GM19397 (cell line): ENCODE measurements at regions not wholly inside any gene's neighbourhood (a gene's known extent, or its start where the extent isn't known, plus 50 kb on each side); places are given as distances from the start of the nearest gene placed in this dataset.

ENCODE experiments used
- ATAC-seq: cut with Tn5 transposase; IDR thresholded peaks from one replicate; pipeline ENCODE4 v1.9.1; 2021; ENCODE audit warnings: mild to moderate bottlenecking, moderate library complexity; ENCODE audit not compliant: unreplicated experiment

- ATAC-seq = no peak
These were observed 200.0 kb upstream of the MEX3C start for GRCh38 chr18:51397347-51397962.

GRCh38 chr18:51398104-51398503 lies 200.6 kb upstream of the MEX3C start:
- no peak for ATAC-seq

GRCh38 chr18:51399491-51400122 lies 202.1 kb upstream of the MEX3C start:
- no peak for ATAC-seq

GRCh38 chr18:51400721-51401120 lies 203.2 kb upstream of the MEX3C start:
- no peak for ATAC-seq

GRCh38 chr18:51401912-51402311 lies 204.4 kb upstream of the MEX3C start:
- ATAC-seq = no peak

GRCh38 chr18:51404620-51405019 lies 207.1 kb upstream of the MEX3C start:
- no peak for ATAC-seq

- no peak for ATAC-seq
These were observed 208.4 kb upstream of the MEX3C start for GRCh38 chr18:51405683-51406477.

- ATAC-seq = no peak
These were observed 220.4 kb upstream of the MEX3C start for GRCh38 chr18:51417643-51418483.

GRCh38 chr18:51425475-51425874 lies 228.0 kb upstream of the MEX3C start:
- ATAC-seq = no peak

- no peak for ATAC-seq
These were observed 228.4 kb upstream of the MEX3C start for GRCh38 chr18:51425889-51426288.

- no peak for ATAC-seq
These were observed 229.5 kb upstream of the MEX3C start for GRCh38 chr18:51426996-51427395.

GRCh38 chr18:51429644-51430043 lies 232.2 kb upstream of the MEX3C start:
- no peak for ATAC-seq

- no peak for ATAC-seq
These were observed 233.1 kb upstream of the MEX3C start for GRCh38 chr18:51430538-51430937.

- no peak for ATAC-seq
These were observed 235.8 kb upstream of the MEX3C start for GRCh38 chr18:51433296-51433695.

GRCh38 chr18:51433881-51434280 lies 236.4 kb upstream of the MEX3C start:
- ATAC-seq = no peak

GRCh38 chr18:51437280-51438271 lies 240.1 kb upstream of the MEX3C start:
- ATAC-seq = no peak

- no peak for ATAC-seq
These were observed 241.4 kb upstream of the MEX3C start for GRCh38 chr18:51438797-51439350.

GRCh38 chr18:51442012-51442411 lies 244.5 kb upstream of the MEX3C start:
- ATAC-seq = no peak

- ATAC-seq = no peak
These were observed 249.2 kb upstream of the MEX3C start for GRCh38 chr18:51446571-51447210.
